Mesenchymal stem cell (in vitro differentiated cells and primary cell): ENCODE measurements at regions not wholly inside any gene's neighbourhood (a gene's known extent, or its start where the extent isn't known, plus 50 kb on each side); places are given as distances from the start of the nearest gene placed in this dataset.

Experiments
- DNase-seq: peaks from one replicate; pipeline ENCODE4 v3.0.0-alpha.2; 2013
- H2AFZ ChIP-seq: one replicate; pipeline ENCODE4 v1.6.1; 2013; ENCODE audit warnings: low read depth, mild to moderate bottlenecking, control low read depth, inconsistent platforms, low read length, moderate library complexity
- H2AK5ac ChIP-seq: 2 replicates; pipeline ENCODE4 v1.6.1; 2013; ENCODE audit warnings: low read length, moderate library complexity, mild to moderate bottlenecking, inconsistent platforms; ENCODE audit not compliant: severe bottlenecking
- H2BK120ac ChIP-seq: one replicate; pipeline ENCODE4 v1.6.1; 2013; ENCODE audit warnings: low read depth, mild to moderate bottlenecking, inconsistent platforms, low read length, moderate library complexity
- H2BK12ac ChIP-seq, 2 experiments: one replicate each; pipeline ENCODE4 v1.6.1; 2013; ENCODE audit warnings: inconsistent platforms in 2 of 2, low read length in 2 of 2, mild to moderate bottlenecking in 2 of 2, moderate library complexity in 2 of 2, control low read depth in 1 of 2
- H2BK15ac ChIP-seq: one replicate; pipeline ENCODE4 v1.6.1; 2013; ENCODE audit warnings: mild to moderate bottlenecking, low read depth, inconsistent platforms; ENCODE audit not compliant: poor library complexity, severe bottlenecking
- H2BK5ac ChIP-seq: 2 replicates; pipeline ENCODE4 v1.6.1; 2013; ENCODE audit warnings: low read depth, mild to moderate bottlenecking, low read length, control low read depth, inconsistent platforms; ENCODE audit not compliant: poor library complexity, severe bottlenecking
- H3K14ac ChIP-seq, 2 experiments: one replicate each; pipeline ENCODE4 v1.6.1; 2013; ENCODE audit warnings: inconsistent platforms in 2 of 2, low read length in 2 of 2, control low read depth in 1 of 2, mild to moderate bottlenecking in 1 of 2, moderate library complexity in 1 of 2
- H3K18ac ChIP-seq, 2 experiments: one replicate each; pipeline ENCODE4 v1.6.1; 2013; ENCODE audit warnings: inconsistent platforms in 2 of 2, low read length in 2 of 2, control low read depth in 1 of 2, low read depth in 1 of 2, mild to moderate bottlenecking in 1 of 2
- H3K23ac ChIP-seq, 2 experiments: one replicate each; pipeline ENCODE4 v1.6.1; 2013; ENCODE audit warnings: inconsistent platforms in 2 of 2, low read length in 2 of 2, mild to moderate bottlenecking in 2 of 2, moderate library complexity in 2 of 2, control low read depth in 1 of 2
- H3K27ac ChIP-seq: 2 replicates; pipeline ENCODE4 v1.5.1; 2013; ENCODE audit warnings: mild to moderate bottlenecking, moderate library complexity, low read length, control low read depth, inconsistent platforms; ENCODE audit not compliant: poor library complexity, severe bottlenecking
- H3K27me3 ChIP-seq, 2 experiments: 2 replicates each; pipeline versions ENCODE4 v1.6.1 to v1.7.0; 2013; ENCODE audit warnings: low read length in 2 of 2, mild to moderate bottlenecking in 2 of 2, moderate library complexity in 2 of 2, control low read depth in 1 of 2, inconsistent platforms in 1 of 2; ENCODE audit not compliant: control insufficient read depth in 1 of 2, insufficient read depth in 1 of 2
- H3K36me3 ChIP-seq, 2 experiments: 2 replicates each; pipeline versions ENCODE4 v1.6.1 to v1.7.0; 2013; ENCODE audit warnings: low read length in 2 of 2, control low read depth in 1 of 2, inconsistent platforms in 1 of 2, low read depth in 1 of 2, mild to moderate bottlenecking in 1 of 2; ENCODE audit not compliant: insufficient read depth in 2 of 2, control insufficient read depth in 1 of 2
- H3K4ac ChIP-seq, 2 experiments: one replicate each; pipeline ENCODE4 v1.6.1; 2013; ENCODE audit warnings: inconsistent platforms in 2 of 2, low read length in 2 of 2, mild to moderate bottlenecking in 2 of 2, moderate library complexity in 2 of 2, control low read depth in 1 of 2, low read depth in 1 of 2
- H3K4me1 ChIP-seq: 2 replicates; pipeline ENCODE4 v1.6.1; 2013; ENCODE audit warnings: low read depth, low read length, control low read depth; ENCODE audit not compliant: control insufficient read depth, insufficient read depth
- H3K4me2 ChIP-seq: 2 replicates; pipeline ENCODE4 v1.6.1; 2013; ENCODE audit warnings: low read length, mild to moderate bottlenecking, inconsistent platforms; ENCODE audit not compliant: poor library complexity, severe bottlenecking
- H3K4me3 ChIP-seq, 2 experiments: 2 replicates each; pipeline versions ENCODE4 v1.5.1 to v1.7.0; 2013; ENCODE audit warnings: low read length in 2 of 2, mild to moderate bottlenecking in 2 of 2, control low read depth in 1 of 2, low read depth in 1 of 2; ENCODE audit not compliant: insufficient read depth in 1 of 2
- H3K79me1 ChIP-seq: replicated peaks from 2 replicates; pipeline ENCODE4 v1.6.1; 2013; ENCODE audit warnings: mild to moderate bottlenecking, control low read depth, low read length, inconsistent platforms; ENCODE audit not compliant: poor library complexity, severe bottlenecking
- H3K9ac ChIP-seq: 2 replicates; pipeline ENCODE4 v1.7.0; 2013; ENCODE audit warnings: mild to moderate bottlenecking, low read length, moderate library complexity
- H3K9me3 ChIP-seq: 2 replicates; pipeline ENCODE4 v1.7.0; 2013; ENCODE audit warnings: mild to moderate bottlenecking, low read length; ENCODE audit not compliant: control insufficient read depth
- H4K8ac ChIP-seq: one replicate; pipeline ENCODE4 v1.6.1; 2013; ENCODE audit warnings: inconsistent platforms, mild to moderate bottlenecking, low read length, moderate library complexity
- H4K91ac ChIP-seq: one replicate; pipeline ENCODE4 v1.6.1; 2013; ENCODE audit warnings: mild to moderate bottlenecking, low read length, inconsistent platforms
- WGBS: methylation state at CpG from one replicate; pipeline ENCODE4 v1.1.7; 2013; ENCODE audit warnings: mixed read lengths; 5-methylcytosine and 5-hydroxymethylcytosine counted together

DNA sequence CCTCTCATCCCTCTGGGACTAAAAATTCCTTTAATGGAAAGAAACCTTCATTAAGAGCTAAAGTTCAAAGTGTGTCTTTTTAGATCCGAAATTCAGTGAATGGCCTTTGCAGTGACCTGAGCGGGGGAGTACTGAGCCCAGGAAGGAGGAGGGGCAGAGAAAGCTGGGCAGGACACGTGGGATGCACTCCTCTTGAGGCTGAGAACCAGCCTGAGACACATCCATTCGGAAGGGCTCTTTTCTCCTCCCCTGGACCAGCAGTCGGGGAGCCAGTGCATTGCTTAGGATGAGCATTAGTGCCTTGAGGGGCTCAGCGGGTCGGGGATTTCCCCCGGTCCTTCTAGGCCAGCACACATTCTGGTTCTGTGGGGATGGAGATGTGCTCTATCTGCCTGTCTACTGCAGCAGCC, 258.9 kb upstream of the B3GAT1 start:
- H3K4me1 ChIP-seq, result no peaks in the 10 kb centered on the region
- H2BK15ac ChIP-seq, result no peak overlapping the region
- H3K23ac ChIP-seq, result no peak overlapping the region

DNA sequence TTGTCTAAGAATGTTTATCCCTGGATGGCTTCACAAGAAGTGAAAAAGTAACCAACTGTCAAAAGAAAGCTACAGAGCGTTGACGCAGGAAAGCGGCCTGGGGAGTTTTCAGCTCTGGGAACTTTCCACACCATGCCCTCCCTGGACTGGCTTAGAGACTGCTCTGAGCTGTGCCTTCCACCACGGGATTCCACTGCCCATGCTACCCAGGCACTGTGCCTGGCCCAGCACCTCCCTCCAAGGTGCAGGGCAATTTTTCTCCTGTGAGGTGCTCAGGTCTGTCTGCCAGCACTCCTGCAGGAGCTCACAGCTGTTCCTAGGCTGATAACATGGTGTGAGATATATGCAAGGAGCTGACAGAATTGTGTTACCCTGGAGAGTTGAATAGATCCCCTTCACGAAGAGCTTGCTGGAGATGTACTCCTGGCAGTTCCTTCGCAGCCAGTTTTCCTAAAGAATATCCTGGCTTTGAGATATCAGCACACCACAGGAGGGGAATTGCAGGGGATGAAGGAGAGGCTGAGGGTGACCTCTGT, 258.3 kb upstream of the B3GAT1 start:
- Histone ChIP-seq H3K9ac (no peak overlapping the region), H4K91ac (no peak overlapping the region), H3K27me3 (peaks cover 0 to 7% of the 10 kb centered on the region in 2 experiments), H2BK12ac (no peak overlapping the region), H2BK15ac (no peak overlapping the region), H2BK5ac (no peak overlapping the region), H3K18ac (no peak overlapping the region), H3K27ac (no peak overlapping the region), H3K23ac (no peak overlapping the region), H3K4me2 (no peak overlapping the region), H3K4me1 (no peaks in the 10 kb centered on the region), H2BK120ac (no peak overlapping the region), H3K4me3 (no peak overlapping the region), H3K14ac (no peak overlapping the region), H4K8ac (no peak overlapping the region), H3K9me3 (no peaks in the 10 kb centered on the region), H2AK5ac (no peak overlapping the region), H3K79me1 (no peaks in the 10 kb centered on the region), H3K4ac (no peak overlapping the region), H3K36me3 (no peaks in the 10 kb centered on the region), H2AFZ (no peak overlapping the region)
- WGBS, result 74% methylated on average over 6 of the region's 6 CpGs
- no peak for DNase-seq

More for the DNA sequence above, 258.9 kb upstream of the B3GAT1 start:
- Histone ChIP-seq H3K9me3 (no peaks in the 10 kb centered on the region), H2AFZ (no peak overlapping the region), H3K14ac (no peak overlapping the region), H2BK12ac (no peak overlapping the region), H3K9ac (no peak overlapping the region), H3K27ac (no peak overlapping the region), H3K18ac (no peak overlapping the region), H4K91ac (no peak overlapping the region), H2BK5ac (no peak overlapping the region), H3K27me3 (peaks cover 0 to 7% of the 10 kb centered on the region in 2 experiments), H3K4me2 (no peak overlapping the region), H2AK5ac (no peak overlapping the region), H3K4me3 (no peak overlapping the region), H3K79me1 (no peaks in the 10 kb centered on the region), H2BK120ac (no peak overlapping the region), H3K36me3 (no peaks in the 10 kb centered on the region), H3K4ac (no peak overlapping the region), H4K8ac (no peak overlapping the region)
- DNase-seq, result no peak
- 67% methylated on average over 8 of the region's 8 CpGs for WGBS

DNA sequence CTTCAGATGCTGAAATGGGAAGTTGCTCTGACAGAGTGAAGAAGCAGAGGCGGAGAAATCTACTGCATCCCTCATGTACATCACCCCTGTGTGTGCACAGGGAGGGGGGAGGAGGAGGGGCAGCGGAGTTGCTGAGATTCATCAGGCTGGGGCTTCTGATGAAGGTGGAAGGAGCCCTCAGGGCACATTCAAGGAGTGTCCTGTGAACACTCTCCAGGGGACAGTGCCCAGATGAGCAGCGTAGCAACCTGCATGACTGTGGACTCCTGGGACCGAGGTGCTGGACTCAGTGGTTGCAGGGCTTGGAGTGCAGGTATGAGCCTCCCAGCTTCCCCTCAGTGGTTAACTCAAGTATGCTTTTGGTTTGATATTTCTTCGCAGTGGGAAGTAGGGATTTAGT, 257.8 kb upstream of the B3GAT1 start:
- no peaks in the 10 kb centered on the region for H3K9me3 ChIP-seq
- H3K14ac ChIP-seq, result no peak overlapping the region

DNA sequence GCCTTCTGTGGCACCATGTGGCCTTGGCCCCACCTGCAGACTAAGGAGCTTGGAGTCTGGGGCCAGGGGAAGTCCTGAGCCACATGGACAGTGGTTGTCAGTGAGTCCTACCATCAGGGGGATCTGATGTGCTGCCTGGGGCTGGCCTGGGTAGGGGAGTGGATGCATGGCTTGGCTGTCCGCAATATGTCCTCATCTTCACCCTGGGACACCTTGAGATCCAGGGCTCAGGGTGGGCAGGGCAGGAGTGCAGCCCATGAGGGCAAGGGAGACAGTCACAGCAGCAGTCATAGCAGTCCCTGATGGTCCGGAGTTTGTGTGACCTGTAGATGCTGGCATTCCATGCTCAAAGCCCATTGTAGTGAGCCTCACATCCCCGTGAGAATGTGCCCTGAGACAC, 256.8 kb upstream of the B3GAT1 start:
- Histone ChIP-seq H2BK5ac (no peak overlapping the region), H3K4me2 (no peak overlapping the region), H4K8ac (no peak overlapping the region)

More for the DNA sequence above, 257.8 kb upstream of the B3GAT1 start:
- no peak overlapping the region for H4K8ac ChIP-seq
- DNase-seq, result no peak
- H3K4me1 ChIP-seq, result no peaks in the 10 kb centered on the region
- no peak overlapping the region for H2BK5ac ChIP-seq
- no peak overlapping the region for H2AK5ac ChIP-seq
- 68% methylated on average over 4 of the region's 5 CpGs for WGBS
- no peak overlapping the region for H2BK120ac ChIP-seq
- no peak overlapping the region for H3K23ac ChIP-seq
- H2AFZ ChIP-seq, result no peak overlapping the region
- H2BK12ac ChIP-seq, result no peak overlapping the region
- no peak overlapping the region for H3K4me3 ChIP-seq
- no peak overlapping the region for H3K18ac ChIP-seq
- H3K36me3 ChIP-seq, result no peaks in the 10 kb centered on the region
- H3K27me3 ChIP-seq, result peaks cover 0 to 7% of the 10 kb centered on the region in 2 experiments
- no peak overlapping the region for H2BK15ac ChIP-seq
- no peak overlapping the region for H3K27ac ChIP-seq
- H3K4me2 ChIP-seq, result no peak overlapping the region
- H4K91ac ChIP-seq, result no peak overlapping the region
- H3K9ac ChIP-seq, result no peak overlapping the region
- no peaks in the 10 kb centered on the region for H3K79me1 ChIP-seq
- H3K4ac ChIP-seq, result no peak overlapping the region

More for the DNA sequence above, 256.8 kb upstream of the B3GAT1 start:
- Histone ChIP-seq H3K27ac (no peak overlapping the region), H2BK12ac (no peak overlapping the region), H3K4ac (no peak overlapping the region), H3K18ac (no peak overlapping the region), H3K4me3 (no peak overlapping the region), H2AK5ac (no peak overlapping the region), H3K27me3 (peaks cover 0 to 7% of the 10 kb centered on the region in 2 experiments), H2BK120ac (no peak overlapping the region), H3K4me1 (no peaks in the 10 kb centered on the region), H3K14ac (no peak overlapping the region), H3K23ac (no peak overlapping the region), H2AFZ (no peak overlapping the region), H2BK15ac (no peak overlapping the region), H3K9ac (no peak overlapping the region), H3K79me1 (no peaks in the 10 kb centered on the region), H4K91ac (no peak overlapping the region), H3K9me3 (no peaks in the 10 kb centered on the region), H3K36me3 (no peaks in the 10 kb centered on the region)
- 64% methylated on average over 2 of the region's 3 CpGs for WGBS
- DNase-seq, result no peak
